GM12878 (cell line): ENCODE measurements at regions not wholly inside any gene's neighbourhood (a gene's known extent, or its start where the extent isn't known, plus 50 kb on each side); places are given as distances from the start of the nearest gene placed in this dataset.

ENCODE experiments used
- ATAC-seq: fragments of 200-7000 bp; cut with Tn5 transposase; 3 replicates; pipeline ENCODE4 v1.9.1; 2020; ENCODE audit warnings: mild to moderate bottlenecking, moderate library complexity
- BruUV-seq: library from RNA; stranded (reverse); fragments of 400-500 nt; replicated peaks from 2 replicates; lab custom pipeline; 2021; lab: Mats Ljungman, UMichigan
- CTCF ChIA-PET: fragments of 300-600 bp; sonication (Branson Sonifier 250); formaldehyde crosslinking; extraction: SDS; loops from one replicate; lab custom pipeline; 2021; ENCODE audit warnings: inconsistent platforms; lab: Yijun Ruan, JAX
- POLR2A ChIA-PET: fragments of 350-600 bp; formaldehyde crosslinking; extraction: SDS; loops from one replicate; lab custom pipeline; 2021; ENCODE audit warnings: inconsistent platforms; lab: Charles Lee
- RAD21 ChIA-PET: fragments of 300-600 bp; sonication (Branson Sonifier 250); formaldehyde crosslinking; loops from one replicate; lab custom pipeline; 2023; ENCODE audit warnings: antibody characterized with exemption; ENCODE audit not compliant: unreplicated experiment; lab: Charles Lee
- SMC1A ChIA-PET: fragments of 300-600 bp; sonication (Branson Sonifier 250); formaldehyde crosslinking; loops from one replicate; lab custom pipeline; 2023; ENCODE audit not compliant: unreplicated experiment, uncharacterized antibody; lab: Charles Lee
- DNase-seq: peaks from one replicate; pipeline ENCODE4 v3.0.0-alpha.2; 2011; ENCODE audit warnings: low read depth, low spot score
- FAIRE-seq: peaks from 3 replicates; lab custom pipeline; 2011; peaks lifted over from hg19 to GRCh38; lab: Jason Lieb, UNC
- H2AFZ ChIP-seq: 2 replicates; pipeline ENCODE4 v1.6.0; 2011; ENCODE audit warnings: low read depth, low read length, control low read depth; ENCODE audit not compliant: control insufficient read depth
- H3K27ac ChIP-seq: 2 replicates; pipeline ENCODE4 v1.5.1; 2011; ENCODE audit warnings: control low read depth; ENCODE audit not compliant: control insufficient read depth, insufficient read depth
- H3K27me3 ChIP-seq, 2 experiments: replicated peaks in 1 of 2; 2 replicates each; pipeline versions ENCODE4 v1.6.0 to v1.6.1; 2011; ENCODE audit warnings: low read length in 1 of 2; ENCODE audit not compliant: control insufficient read depth in 2 of 2, insufficient read depth in 2 of 2
- H3K36me3 ChIP-seq, 2 experiments: 2 replicates each; pipeline ENCODE4 v1.5.1; 2011; ENCODE audit warnings: low read length in 1 of 2; ENCODE audit not compliant: control insufficient read depth in 2 of 2, insufficient read depth in 2 of 2
- H3K4me1 ChIP-seq: 2 replicates; pipeline ENCODE4 v1.6.1; 2011; ENCODE audit warnings: mild to moderate bottlenecking, low read length, moderate library complexity, mixed read lengths; ENCODE audit not compliant: control insufficient read depth, insufficient read depth
- H3K4me2 ChIP-seq: 2 replicates; pipeline ENCODE4 v1.6.0; 2011; ENCODE audit warnings: control low read depth; ENCODE audit not compliant: control insufficient read depth, insufficient read depth
- H3K4me3 ChIP-seq: fragments of 200-600 bp; sonication (generic); 2 replicates; pipeline ENCODE4 v1.5.1; 2016
- H3K79me2 ChIP-seq: 2 replicates; pipeline ENCODE4 v1.6.0; 2011; ENCODE audit warnings: low read length; ENCODE audit not compliant: control insufficient read depth, insufficient read depth
- H3K9ac ChIP-seq: 2 replicates; pipeline ENCODE4 v1.8.0; 2011; ENCODE audit warnings: low read length, control low read depth, mixed read lengths; ENCODE audit not compliant: control insufficient read depth, insufficient read depth
- H3K9me3 ChIP-seq: replicated peaks from 3 replicates; pipeline ENCODE4 v1.5.1; 2011; ENCODE audit warnings: mild to moderate bottlenecking, low read length; ENCODE audit not compliant: control insufficient read depth, insufficient read depth
- H4K20me1 ChIP-seq: 2 replicates; pipeline ENCODE4 v1.6.0; 2011; ENCODE audit not compliant: control insufficient read depth, insufficient read depth
- CREB1 ChIP-seq: IDR thresholded peaks from 2 replicates; pipeline ENCODE4 v1.6.1; 2012; ENCODE audit warnings: low read depth, mild to moderate bottlenecking, inconsistent platforms
- HDGF ChIP-seq: fragments of 450-650 bp; IDR thresholded peaks from 2 replicates; pipeline ENCODE4 v1.6.1; 2016; ENCODE audit warnings: antibody characterized with exemption
- HSF1 ChIP-seq: fragments of 150-350 bp; IDR thresholded peaks from 2 replicates; pipeline ENCODE4 v1.6.1; 2014; ENCODE audit warnings: mild to moderate bottlenecking, low read depth, low read length
- IRF5 ChIP-seq: fragments of 450-650 bp; IDR thresholded peaks from 2 replicates; pipeline ENCODE4 v1.6.1; 2017; ENCODE audit warnings: borderline replicate concordance
- KAT2A ChIP-seq: conservative IDR thresholded peaks from 2 replicates; pipeline ENCODE4 v1.6.1; 2011; ENCODE audit warnings: low read depth, low read length; ENCODE audit not compliant: control insufficient read depth
- NRF1 ChIP-seq: conservative IDR thresholded peaks from 2 replicates; pipeline ENCODE4 v1.6.1; 2011; ENCODE audit warnings: mild to moderate bottlenecking, low read depth, low read length, improper control_type of control experiment
- PBX3 ChIP-seq: IDR thresholded peaks from 2 replicates; pipeline ENCODE4 v1.6.1; 2011; ENCODE audit warnings: mild to moderate bottlenecking, low read depth, low read length, moderate library complexity; ENCODE audit not compliant: insufficient replicate concordance
- RFX5 ChIP-seq: IDR thresholded peaks from 2 replicates; pipeline ENCODE4 v1.6.1; 2011; ENCODE audit warnings: low read depth, low read length, improper control_type of control experiment
- ZBTB11 ChIP-seq: fragments of 450-650 bp; formaldehyde crosslinking; IDR thresholded peaks from 2 replicates; pipeline ENCODE4 v1.5.0; 2022; ENCODE audit warnings: mild to moderate bottlenecking, missing genetic modification characterization
- WGBS: methylation state at CpG from one replicate; pipeline ENCODE4 v1.1.6; 2016; ENCODE audit warnings: low lambda C conversion rate; ENCODE audit not compliant: insufficient replicate concordance, insufficient coverage; ENCODE audit errors: missing lambda C conversion rate; 5-methylcytosine and 5-hydroxymethylcytosine counted together
- in situ Hi-C: fragments of 300-500 bp; cut with MboI; formaldehyde crosslinking; loops from 9 replicates; pipeline ENCODE4 v1.14.3; 2018; ENCODE audit warnings: mixed read lengths
- intact Hi-C: fragments of 100-400 bp; cut with micrococcal nuclease; formaldehyde crosslinking; loops from one replicate; pipeline ENCODE4 v1.14.2; 2022; ENCODE audit not compliant: unreplicated experiment

- H3K36me3 ChIP-seq: no peaks in the 10 kb centered on the region
- RAD21 ChIA-PET: no interaction called here
- 0% methylated on average over 2 of the region's 2 CpGs for WGBS
- no peak for FAIRE-seq
- H3K27me3 ChIP-seq: peaks cover 0 to 2% of the 10 kb centered on the region in 2 experiments; a peak in 2 of 4 replicates
- H3K27ac ChIP-seq: no peak overlapping the region
- no peak overlapping the region for H3K4me3 ChIP-seq
- POLR2A ChIA-PET: no interaction called here
- BruUV-seq: no TSS peak
- H3K4me2 ChIP-seq: no peak overlapping the region
- no peaks in the 10 kb centered on the region for H3K9me3 ChIP-seq
- in situ Hi-C loops (no loop called here), intact Hi-C loops (no loop called here)
- no peak for DNase-seq
- H3K79me2 ChIP-seq: no peaks in the 10 kb centered on the region
- no peaks in the 10 kb centered on the region for H3K4me1 ChIP-seq
- no peak overlapping the region for H3K9ac ChIP-seq
- no peaks in the 10 kb centered on the region for H4K20me1 ChIP-seq
- SMC1A ChIA-PET: interaction anchor here (1.2 to 1.6 kb wide), 3 partner anchors 10 to 44 kb away, joined by 3 to 5 read pairs (median 4); no protein-coding TSS in a partner anchor
- CTCF ChIA-PET: interaction anchor here (0.6 kb wide), 1 partner anchor 24 kb away, joined by 3 read pairs; no protein-coding TSS in a partner anchor
- peak; percentile 64 for ATAC-seq
- no peak for TF ChIP-seq RFX5
- no peak for TF ChIP-seq IRF5
- no peak overlapping the region for H2AFZ ChIP-seq
Observed at GRCh38 chr9:38287420-38287985, 105.0 kb upstream of the ALDH1B1 start.

GRCh38 chr9:38286766-38287165 is 105.7 kb upstream of the ALDH1B1 start:
- in situ Hi-C loops (no loop called here), intact Hi-C loops (no loop called here)
- Histone ChIP-seq H3K27me3 (peaks cover 0 to 4% of the 10 kb centered on the region in 2 experiments; a peak in 2 of 4 replicates), H3K36me3 (no peaks in the 10 kb centered on the region), H3K9me3 (no peaks in the 10 kb centered on the region), H4K20me1 (no peaks in the 10 kb centered on the region), H3K4me2 (no peak overlapping the region), H3K27ac (no peak overlapping the region), H3K4me1 (no peaks in the 10 kb centered on the region), H3K9ac (no peak overlapping the region), H2AFZ (no peak overlapping the region), H3K79me2 (no peaks in the 10 kb centered on the region), H3K4me3 (no peak overlapping the region)
- ChIA-PET RAD21 (no interaction called here), SMC1A (interaction anchor here (0.9 to 1.6 kb wide), 5 partner anchors 11 to 145 kb away, joined by 3 to 5 read pairs (median 3); no protein-coding TSS in a partner anchor), POLR2A (no interaction called here), CTCF (interaction anchor here (1.0 kb wide), 1 partner anchor 73 kb away, joined by 3 read pairs; no protein-coding TSS in a partner anchor)
- no TSS peak for BruUV-seq
- WGBS: 22% methylated on average over 2 of the region's 2 CpGs
- no peak for DNase-seq
- no peak for ATAC-seq
- no peak for FAIRE-seq
- TF ChIP-seq ZBTB11 (no peak), HSF1 (no peak), CREB1 (no peak), NRF1 (no peak), HDGF (no peak), KAT2A (no peak), PBX3 (no peak)
